Activated CD4-positive, alpha-beta T cell treated with anti-CD3 and anti-CD28 coated beads, Interleukin-2, Interleukin-6, amounts not matched to agents 100 ng/mL and 50 ng/mL, durations not matched to agents 16 hours and 8 hours (primary cell): ENCODE measurements at regions not wholly inside any gene's neighbourhood (a gene's known extent, or its start where the extent isn't known, plus 50 kb on each side); places are given as distances from the start of the nearest gene placed in this dataset.
"Not testable (repeated sequence)": the region's sequence is repeated elsewhere in the genome, so short reads cannot be mapped to it uniquely, and the experiment has no call there.

ENCODE experiments used
- DNase-seq: peaks from one replicate; pipeline ENCODE4 v3.0.0-alpha.2; 2020

GRCh38 chr9:108393481-108394001 lies 462.2 kb downstream of the ACTL7B start:
- DNase-seq: not testable (repeated sequence)

GRCh38 chr9:108392877-108393276 lies 462.9 kb downstream of the ACTL7B start:
- DNase-seq: no peak

GRCh38 chr9:108389056-108389455 lies 466.7 kb downstream of the ACTL7B start:
- DNase-seq: peak; percentile 2

- no peak for DNase-seq
Observed at GRCh38 chr9:108386859-108387384, 468.9 kb downstream of the ACTL7B start.

- no peak for DNase-seq
Observed at GRCh38 chr9:108386032-108386431, 469.8 kb downstream of the ACTL7B start.

GRCh38 chr9:108383796-108384195 lies 472.0 kb downstream of the ACTL7B start:
- DNase-seq: no peak

GRCh38 chr9:108382310-108382709 lies 473.5 kb downstream of the ACTL7B start:
- no peak for DNase-seq

GRCh38 chr9:108377881-108378280 lies 477.9 kb downstream of the ACTL7B start:
- no peak for DNase-seq

- no peak for DNase-seq
Observed at GRCh38 chr9:108377382-108377781, 478.4 kb downstream of the ACTL7B start.

GRCh38 chr9:108376140-108376539 lies 479.6 kb downstream of the ACTL7B start:
- DNase-seq: no peak

GRCh38 chr9:108374626-108375025 lies 481.2 kb downstream of the ACTL7B start:
- DNase-seq: no peak

- no peak for DNase-seq
Observed at GRCh38 chr9:108367188-108367587, 488.6 kb downstream of the ACTL7B start.

GRCh38 chr9:108363311-108363710 lies 492.5 kb downstream of the ACTL7B start:
- no peak for DNase-seq

GRCh38 chr9:108360304-108360703 lies 495.5 kb downstream of the ACTL7B start:
- no peak for DNase-seq

GRCh38 chr9:108356806-108357205 lies 499.0 kb downstream of the ACTL7B start:
- no peak for DNase-seq

- no peak for DNase-seq
Observed at GRCh38 chr9:108351571-108351970, 504.2 kb downstream of the ACTL7B start.

- no peak for DNase-seq
Observed at GRCh38 chr9:108347463-108348188, 508.2 kb downstream of the ACTL7B start.

- DNase-seq: no peak
Observed at GRCh38 chr9:108345826-108346225, 510.0 kb downstream of the ACTL7B start.

GRCh38 chr9:108339251-108339650 lies 516.5 kb downstream of the ACTL7B start:
- no peak for DNase-seq

- no peak for DNase-seq
Observed at GRCh38 chr9:108336575-108336974, 519.2 kb downstream of the ACTL7B start.

- DNase-seq: no peak
Observed at GRCh38 chr9:108333530-108333983, 522.2 kb downstream of the ACTL7B start.

- DNase-seq: no peak
Observed at GRCh38 chr9:108331596-108331995, 524.2 kb downstream of the ACTL7B start.

GRCh38 chr9:108325406-108325805 lies 530.4 kb downstream of the ACTL7B start:
- DNase-seq: no peak

- no peak for DNase-seq
Observed at GRCh38 chr9:108323615-108324014, 532.2 kb downstream of the ACTL7B start.
